Right lung (tissue), 2 donors: ENCODE measurements at regions not wholly inside any gene's neighbourhood (a gene's known extent, or its start where the extent isn't known, plus 50 kb on each side); places are given as distances from the start of the nearest gene placed in this dataset.
"Not testable (repeated sequence)": the region's sequence is repeated elsewhere in the genome, so short reads cannot be mapped to it uniquely, and the experiment has no call there.

Source experiments
- DNase-seq, 2 donors: peaks; one replicate each; pipeline ENCODE4 v3.0.0-alpha.2; 2013

DNA sequence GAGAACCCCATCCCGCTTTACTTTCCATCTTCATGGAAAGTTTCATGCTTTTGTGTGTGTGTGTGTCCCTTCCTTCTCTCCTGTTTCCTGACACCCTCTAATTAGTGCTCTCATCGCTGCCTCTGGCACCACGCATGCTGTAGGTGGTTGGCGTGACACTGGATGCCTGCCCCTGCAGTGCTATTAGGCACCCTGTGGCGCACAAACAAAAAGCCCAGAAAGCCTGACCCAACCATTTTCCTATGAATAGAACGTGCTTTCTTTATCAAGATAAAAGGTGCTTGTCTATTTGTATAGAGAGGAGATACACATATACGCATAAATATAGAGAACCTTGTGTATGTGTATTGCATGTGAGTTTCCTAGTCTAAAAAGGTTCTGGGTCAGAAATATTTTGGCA lies 120.8 kb upstream of the CDCA7L start:
- no peak for DNase-seq

- no peak for DNase-seq
Observed at GRCh38 chr7:22064816-22065215, 119.1 kb upstream of the CDCA7L start.

GRCh38 chr7:22061775-22062174 lies 116.1 kb upstream of the CDCA7L start:
- no peak for DNase-seq

GRCh38 chr7:22060863-22061262 lies 115.2 kb upstream of the CDCA7L start:
- no peak for DNase-seq

- DNase-seq = no peak
Observed at GRCh38 chr7:22060197-22060596, 114.5 kb upstream of the CDCA7L start.

- DNase-seq = no peak
Observed at GRCh38 chr7:22055226-22055625, 109.5 kb upstream of the CDCA7L start.

GRCh38 chr7:22052674-22053365 lies 107.1 kb upstream of the CDCA7L start:
- no peak for DNase-seq

DNA sequence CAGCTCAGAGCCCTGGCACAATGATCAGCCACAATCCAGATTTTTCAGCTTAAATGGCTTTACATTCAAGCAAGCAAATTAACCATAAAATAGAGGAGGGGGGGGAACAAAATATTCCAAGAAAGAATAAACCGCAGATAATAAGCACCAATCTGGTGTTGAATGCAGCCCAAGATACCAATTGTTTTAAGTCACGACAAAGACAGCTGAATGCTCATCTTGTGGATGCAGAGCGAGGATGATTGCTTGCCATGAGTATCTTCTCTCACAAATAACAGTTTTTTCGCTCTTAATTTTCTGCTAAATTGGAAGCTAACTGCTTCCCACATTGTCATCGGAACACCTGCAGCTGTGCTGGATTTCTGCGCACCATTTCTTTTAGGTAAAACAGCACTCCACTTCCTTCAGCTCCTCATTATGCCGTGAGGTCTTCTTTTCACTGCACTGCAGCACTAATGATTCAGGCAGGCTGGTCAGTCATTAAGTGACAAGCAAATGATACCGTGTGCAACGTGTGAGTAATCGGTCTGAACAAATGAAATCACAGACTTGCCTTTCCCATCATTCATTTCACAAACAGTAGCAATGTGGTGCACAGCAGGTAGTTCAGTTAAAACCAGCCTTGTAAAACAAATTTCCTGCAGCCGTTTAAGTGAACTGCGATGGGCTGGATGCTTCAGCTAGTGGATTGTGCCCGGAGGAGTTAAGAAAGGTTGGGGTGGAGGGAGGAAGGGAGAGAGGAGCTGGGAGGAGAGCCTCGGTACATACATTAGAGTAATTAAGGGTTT lies 106.4 kb upstream of the CDCA7L start:
- no peak for DNase-seq

DNA sequence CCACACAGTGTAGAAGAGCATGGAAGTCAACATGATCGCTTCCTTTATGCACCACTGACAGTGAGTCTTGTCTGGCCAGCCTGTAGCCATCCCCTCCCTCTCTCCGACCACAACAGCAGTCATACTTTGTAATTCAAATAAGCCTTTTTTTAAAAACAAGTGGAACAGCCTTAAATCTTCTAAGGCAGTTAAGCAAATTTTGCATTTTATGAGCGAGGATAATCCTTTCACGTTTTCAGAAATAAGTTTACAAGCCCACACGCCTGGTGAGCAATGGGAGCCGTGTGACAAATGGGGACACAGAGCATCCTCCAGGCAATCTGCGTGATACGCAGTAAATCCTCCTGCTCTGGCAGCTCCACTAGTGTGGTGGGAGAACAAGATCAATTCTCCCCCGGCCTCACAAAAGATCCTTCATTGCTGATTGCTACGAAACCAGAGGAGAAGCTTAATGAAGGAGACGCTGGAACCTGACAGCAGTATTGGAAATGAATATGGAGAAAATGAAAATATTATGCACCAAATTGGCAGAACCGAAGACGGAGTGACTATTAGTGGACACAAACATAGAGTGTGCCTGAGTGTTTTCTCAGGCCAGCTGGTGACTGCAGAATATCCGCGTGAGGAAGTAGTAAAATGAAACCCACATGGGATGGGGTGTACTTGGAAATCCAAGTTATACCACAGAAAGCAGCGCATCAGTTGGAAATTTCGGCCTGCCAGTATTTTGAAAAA lies 104.2 kb upstream of the CDCA7L start:
- no peak for DNase-seq

GRCh38 chr7:22043367-22043766 lies 97.7 kb upstream of the CDCA7L start:
- no peak for DNase-seq

- no peak for DNase-seq
Observed at GRCh38 chr7:22040923-22041595, 95.4 kb upstream of the CDCA7L start.

- no peak for DNase-seq
Observed at GRCh38 chr7:22039670-22040069, 94.0 kb upstream of the CDCA7L start.

DNA sequence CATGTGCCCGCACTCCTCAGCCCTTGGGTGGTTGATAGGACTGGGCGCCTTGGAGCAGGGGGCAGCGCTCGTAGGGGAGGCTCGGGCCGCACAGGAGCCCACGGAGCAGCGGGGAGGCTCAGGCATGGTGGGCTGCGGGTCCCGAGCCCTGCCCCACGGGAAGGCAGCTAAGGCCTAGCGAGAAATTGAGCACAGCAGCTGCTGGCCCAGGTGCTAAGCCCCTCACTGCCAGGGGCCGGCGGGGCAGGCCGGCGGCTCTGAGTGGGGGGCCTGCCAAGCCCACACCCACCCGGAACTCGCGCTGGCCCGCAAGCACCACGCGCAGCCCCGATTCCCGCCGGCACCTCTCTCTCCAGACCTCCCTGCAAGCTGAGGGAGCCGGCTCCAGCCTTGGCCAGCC lies 86.7 kb upstream of the CDCA7L start:
- DNase-seq = not testable (repeated sequence)

DNA sequence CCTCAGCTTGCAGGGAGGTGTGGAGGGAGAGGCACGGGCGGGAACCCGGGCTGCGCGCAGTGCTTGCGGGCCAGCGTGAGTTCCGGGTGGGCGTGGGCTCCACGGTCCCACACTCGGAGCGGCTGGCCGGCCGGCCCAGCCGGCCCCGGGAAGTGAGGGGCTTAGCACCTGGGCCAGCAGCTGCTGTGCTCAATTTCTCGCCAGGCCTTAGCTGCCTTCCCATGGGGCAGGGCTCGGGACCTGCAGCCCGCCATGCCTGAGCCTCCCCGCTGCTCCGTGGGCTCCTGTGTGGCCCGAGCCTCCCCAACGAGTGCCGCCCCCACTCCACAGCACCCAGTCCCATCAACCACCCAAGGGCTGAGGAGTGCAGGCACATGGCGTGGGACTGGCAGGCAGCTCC lies 83.0 kb upstream of the CDCA7L start:
- DNase-seq = not testable (repeated sequence)

DNA sequence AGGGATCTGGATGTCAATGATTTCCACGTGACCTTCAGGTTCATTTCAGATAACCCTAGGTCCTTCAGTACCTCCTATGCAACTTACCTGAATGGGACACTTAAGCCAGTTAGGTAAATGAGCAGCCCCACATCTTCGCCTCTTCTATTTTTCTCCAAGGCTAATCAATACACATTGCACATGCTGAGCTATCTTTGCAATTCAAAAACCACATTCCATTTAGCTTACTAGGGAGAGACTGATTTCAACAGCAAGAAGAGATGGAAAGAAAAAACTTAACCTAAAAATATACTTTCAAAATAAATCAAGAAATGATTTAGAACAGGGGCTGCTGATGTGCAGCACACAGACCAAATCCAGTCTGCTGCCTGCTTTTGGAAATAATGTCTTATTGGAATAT lies 81.8 kb upstream of the CDCA7L start:
- no peak for DNase-seq

- no peak for DNase-seq
Observed at GRCh38 chr7:22025983-22026382, 80.3 kb upstream of the CDCA7L start.

GRCh38 chr7:22025075-22025474 lies 79.4 kb upstream of the CDCA7L start:
- no peak for DNase-seq

DNA sequence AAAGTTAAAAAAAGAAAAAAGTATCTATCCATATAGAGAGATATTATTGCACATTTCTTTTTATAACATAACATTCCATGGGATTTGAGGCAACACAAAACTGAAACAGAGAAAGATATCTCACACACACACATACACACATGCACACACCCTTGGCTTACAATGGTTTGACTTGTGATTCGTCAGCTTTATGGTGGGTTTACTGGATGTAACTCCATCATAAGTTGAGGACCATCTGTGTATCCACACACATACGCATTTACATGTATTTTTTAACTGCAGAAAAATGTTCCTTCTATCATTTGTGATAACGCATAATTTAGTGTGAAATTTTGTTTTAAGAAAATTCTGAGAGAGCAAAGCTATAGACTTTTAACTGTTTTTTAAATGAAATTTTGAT lies 74.2 kb upstream of the CDCA7L start:
- DNase-seq = no peak

DNA sequence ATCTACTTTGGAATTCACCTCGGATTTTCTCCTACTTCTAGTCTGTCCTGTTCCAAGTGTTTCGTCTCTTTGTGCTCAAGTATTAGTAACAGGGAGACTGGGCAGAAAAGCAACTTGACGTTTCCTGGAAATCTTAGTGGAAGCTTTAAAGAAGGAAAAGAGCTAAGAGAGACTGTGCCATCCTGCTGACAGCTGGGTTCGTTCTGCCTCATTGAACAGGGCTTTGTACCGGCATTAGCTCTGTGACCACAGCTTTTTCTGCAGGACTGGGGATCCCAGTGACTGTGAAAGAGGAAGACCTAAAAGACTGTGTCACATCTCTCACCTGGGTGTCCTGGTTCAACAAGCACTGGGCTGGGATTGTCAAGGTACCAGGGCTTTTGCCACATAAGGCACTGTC lies 70.8 kb upstream of the CDCA7L start:
- DNase-seq = no peak

DNA sequence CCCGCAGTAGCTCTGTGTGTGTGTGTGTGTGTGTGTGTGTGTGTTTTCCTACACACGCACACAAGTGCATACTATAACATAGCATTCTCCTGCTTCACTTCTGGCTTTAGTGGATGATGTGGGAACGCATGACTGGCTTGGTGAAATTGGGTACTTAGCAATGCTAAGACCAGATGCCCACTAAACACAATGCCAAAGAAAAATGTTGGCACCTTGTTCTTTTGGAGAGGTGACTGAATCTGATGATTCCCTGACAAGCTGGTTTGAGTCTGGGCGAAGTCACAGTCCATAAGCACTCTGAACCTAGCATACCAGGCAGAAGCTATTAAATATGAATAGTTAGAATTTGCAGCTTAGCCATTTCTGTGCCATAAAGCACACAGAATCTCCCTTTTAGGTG lies 68.0 kb upstream of the CDCA7L start:
- DNase-seq = no peak

GRCh38 chr7:22008683-22009082 lies 63.0 kb upstream of the CDCA7L start:
- DNase-seq = no peak

GRCh38 chr7:22008087-22008486 lies 62.4 kb upstream of the CDCA7L start:
- no peak for DNase-seq
